ENCODE measurements at regions not wholly inside any gene's neighbourhood (a gene's known extent, or its start where the extent isn't known, plus 50 kb on each side); places are given as distances from the start of the nearest gene placed in this dataset.

- Histone ChIP-seq H3K36me3 (ENCODE audit: control insufficient read depth in 2 of 2, extremely low read depth in 1 of 2, insufficient read depth in 2 of 2, low read length in 2 of 2) (no peaks in the 10 kb centered on the region), H2AFZ (ENCODE audit: low read depth, low read length) (no peak overlapping the region), H3K27me3 (ENCODE audit: control insufficient read depth in 2 of 2, insufficient read depth in 2 of 2, low read length in 2 of 2) (no peaks in the 10 kb centered on the region), H4K20me1 (replicated peaks; ENCODE audit: control insufficient read depth, extremely low read depth, insufficient read depth, low read length) (no peaks in the 10 kb centered on the region), H3K4me1 (ENCODE audit: control insufficient read depth, extremely low read depth, insufficient read depth, low read length) (no peaks in the 10 kb centered on the region), H3K9me3 (replicated peaks; ENCODE audit: control insufficient read depth, insufficient read depth, low read length) (no peaks in the 10 kb centered on the region), H3K4me3 (replicated peaks in 1 of 3; ENCODE audit: insufficient read depth in 1 of 3, low read depth in 1 of 3, low read length in 3 of 3) (no peak overlapping the region), H3K79me2 (ENCODE audit: control insufficient read depth, insufficient read depth, low read length) (no peaks in the 10 kb centered on the region), H3K4me2 (ENCODE audit: insufficient read depth, low read length) (no peak overlapping the region), H3K9ac (replicated peaks; ENCODE audit: extremely low read depth, insufficient read depth, low read length) (no peak overlapping the region), H3K27ac (ENCODE audit: insufficient read depth, low read depth, low read length) (no peak overlapping the region), H3K9me1 (replicated peaks; ENCODE audit: control insufficient read depth, extremely low read depth, insufficient read depth, low read length) (no peaks in the 10 kb centered on the region)
- no peak for TF ChIP-seq POLR2A (IDR thresholded peaks at IDR 0.05; ENCODE audit: low read depth, low read length)
- TF ChIP-seq GATA2 (IDR thresholded peaks at IDR 0.05; ENCODE audit: insufficient read depth, insufficient read length, low read depth, low read length) = no peak
- no peak for TF ChIP-seq JUN (IDR thresholded peaks at IDR 0.05; ENCODE audit: borderline replicate concordance, insufficient read depth, insufficient read length, low read depth)
- TF ChIP-seq, protein P1, sequence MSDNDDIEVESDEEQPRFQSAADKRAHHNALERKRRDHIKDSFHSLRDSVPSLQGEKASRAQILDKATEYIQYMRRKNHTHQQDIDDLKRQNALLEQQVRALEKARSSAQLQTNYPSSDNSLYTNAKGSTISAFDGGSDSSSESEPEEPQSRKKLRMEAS (IDR thresholded peaks at IDR 0.05; ENCODE audit: insufficient read depth, insufficient read length) = no peak
- no peak for TF ChIP-seq POLR2AphosphoS5 (IDR thresholded peaks at IDR 0.05; ENCODE audit: insufficient read depth, low read depth, low read length)
- intact Hi-C loops (cut with micrococcal nuclease) (no loop called here), dilution Hi-C loops (cut with MboI; ENCODE audit: extremely low pct_ligation_motif_present, low sequenced_read_pairs) (no loop called here)
- DNase-seq (ENCODE audit: low read depth, low spot score) (no peak), FAIRE-seq (no peak)
- BruUV-seq (replicated peaks) = no TSS peak
- ChIA-PET POLR2A (no interaction called here), CTCF (no interaction called here)
These were observed 687.7 kb upstream of the TBX3 start for GRCh38 chr12:115371711-115372110.

DNA sequence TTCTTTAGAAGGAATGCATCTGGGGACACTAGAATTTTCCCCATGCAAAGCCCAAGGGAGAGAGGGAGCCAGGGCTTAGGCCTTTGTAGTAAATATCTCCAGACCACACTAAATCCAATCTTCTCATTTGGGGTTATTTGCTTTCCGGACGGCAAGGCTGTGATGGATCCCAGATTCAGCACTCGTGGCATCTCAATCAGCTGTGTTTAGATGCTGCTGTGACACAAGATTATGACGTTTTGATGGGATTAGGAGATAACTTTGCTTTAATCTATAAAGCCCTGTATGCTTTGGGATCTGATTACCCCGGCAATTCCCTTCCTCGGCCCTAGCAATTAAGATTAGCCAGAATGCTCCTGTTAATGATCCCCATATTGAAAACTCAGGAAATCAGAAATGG is 686.7 kb upstream of the TBX3 start:
- Histone ChIP-seq H3K9me3 (replicated peaks; ENCODE audit: control insufficient read depth, insufficient read depth, low read length) (no peaks in the 10 kb centered on the region), H3K4me2 (ENCODE audit: insufficient read depth, low read length) (no peak overlapping the region), H3K4me3 (replicated peaks in 1 of 3; ENCODE audit: insufficient read depth in 1 of 3, low read depth in 1 of 3, low read length in 3 of 3) (no peak overlapping the region), H2AFZ (ENCODE audit: low read depth, low read length) (no peak overlapping the region), H3K36me3 (ENCODE audit: control insufficient read depth in 2 of 2, extremely low read depth in 1 of 2, insufficient read depth in 2 of 2, low read length in 2 of 2) (no peaks in the 10 kb centered on the region), H3K27ac (ENCODE audit: insufficient read depth, low read depth, low read length) (no peak overlapping the region), H3K27me3 (ENCODE audit: control insufficient read depth in 2 of 2, insufficient read depth in 2 of 2, low read length in 2 of 2) (no peaks in the 10 kb centered on the region), H3K4me1 (ENCODE audit: control insufficient read depth, extremely low read depth, insufficient read depth, low read length) (no peaks in the 10 kb centered on the region), H4K20me1 (replicated peaks; ENCODE audit: control insufficient read depth, extremely low read depth, insufficient read depth, low read length) (no peaks in the 10 kb centered on the region), H3K9me1 (replicated peaks; ENCODE audit: control insufficient read depth, extremely low read depth, insufficient read depth, low read length) (no peaks in the 10 kb centered on the region), H3K79me2 (ENCODE audit: control insufficient read depth, insufficient read depth, low read length) (no peaks in the 10 kb centered on the region), H3K9ac (replicated peaks; ENCODE audit: extremely low read depth, insufficient read depth, low read length) (no peak overlapping the region)
- no TSS peak for BruUV-seq (replicated peaks)
- FAIRE-seq = no peak
- POLR2A ChIA-PET = no interaction called here
- CTCF ChIA-PET = no interaction called here
- DNase-seq (ENCODE audit: low read depth, low spot score) = no peak
- TF ChIP-seq, protein P1 (IDR thresholded peaks at IDR 0.05; ENCODE audit: insufficient read depth, insufficient read length) = no peak
- no peak for TF ChIP-seq JUN (IDR thresholded peaks at IDR 0.05; ENCODE audit: borderline replicate concordance, insufficient read depth, insufficient read length, low read depth)
- no peak for TF ChIP-seq FOS (IDR thresholded peaks at IDR 0.05; ENCODE audit: borderline replicate concordance, insufficient read depth, low read length)
- TF ChIP-seq GATA2 (IDR thresholded peaks at IDR 0.05; ENCODE audit: insufficient read depth, insufficient read length, low read depth, low read length) = no peak
- no peak for TF ChIP-seq POLR2AphosphoS5 (IDR thresholded peaks at IDR 0.05; ENCODE audit: insufficient read depth, low read depth, low read length)
- TF ChIP-seq POLR2A (IDR thresholded peaks at IDR 0.05; ENCODE audit: low read depth, low read length) = no peak
- no peak for TF ChIP-seq EZH2 (IDR thresholded peaks at IDR 0.05; ENCODE audit: borderline replicate concordance, low read depth, low read length, severe bottlenecking)
- TF ChIP-seq MYC (IDR thresholded peaks at IDR 0.05; ENCODE audit: low read depth, low read length) = no peak
- no peak for TF ChIP-seq CTCF (IDR thresholded peaks at IDR 0.05; ENCODE audit: extremely low read depth in 1 of 2, insufficient read depth in 1 of 2, low read depth in 1 of 2, low read length in 2 of 2)
- intact Hi-C loops (cut with micrococcal nuclease) (no loop called here), dilution Hi-C loops (cut with MboI; ENCODE audit: extremely low pct_ligation_motif_present, low sequenced_read_pairs) (no loop called here)

All from endothelial cell of umbilical vein (primary cell).